ENCODE measurements at regions not wholly inside any gene's neighbourhood (a gene's known extent, or its start where the extent isn't known, plus 50 kb on each side); places are given as distances from the start of the nearest gene placed in this dataset. TPM values are rescaled to one million over a fixed set of nuclear protein-coding genes. Genes with fewer than 3 reads are reported as not detected.

- Histone ChIP-seq H3K4me2 (ENCODE audit: low read depth, low read length, poor library complexity, severe bottlenecking) (no peak overlapping the region), H3K36me3 (ENCODE audit: insufficient read depth, low read length) (no peaks in the 10 kb centered on the region), H3K9ac (ENCODE audit: low read length) (no peak overlapping the region), H2AFZ (ENCODE audit: low read length) (no peak overlapping the region), H3K4me3 (ENCODE audit: low read length) (no peak overlapping the region), H3K9me3 (ENCODE audit: low read length) (no peaks in the 10 kb centered on the region), H3K79me2 (ENCODE audit: low read length) (no peaks in the 10 kb centered on the region), H3K27ac (ENCODE audit: low read length) (no peak overlapping the region), H3K4me1 (ENCODE audit: low read length) (no peaks in the 10 kb centered on the region), H3K9me2 (replicated peaks; ENCODE audit: insufficient read depth, low read length) (no peaks in the 10 kb centered on the region), H4K20me1 (ENCODE audit: insufficient read depth, low read depth, low read length) (no peaks in the 10 kb centered on the region), H3K27me3 (ENCODE audit: low read length) (no peaks in the 10 kb centered on the region)
- no peak for DNase-seq
These were observed 52.5 kb upstream of the PRMT6 start for GRCh38 chr1:107003972-107004371.

- Histone ChIP-seq H3K9me3 (ENCODE audit: low read length) (no peaks in the 10 kb centered on the region), H3K79me2 (ENCODE audit: low read length) (no peaks in the 10 kb centered on the region), H2AFZ (ENCODE audit: low read length) (no peak overlapping the region), H3K27me3 (ENCODE audit: low read length) (no peaks in the 10 kb centered on the region), H4K20me1 (ENCODE audit: insufficient read depth, low read depth, low read length) (no peaks in the 10 kb centered on the region), H3K4me2 (ENCODE audit: low read depth, low read length, poor library complexity, severe bottlenecking) (no peak overlapping the region), H3K9me2 (replicated peaks; ENCODE audit: insufficient read depth, low read length) (no peaks in the 10 kb centered on the region), H3K4me3 (ENCODE audit: low read length) (no peak overlapping the region), H3K27ac (ENCODE audit: low read length) (no peak overlapping the region), H3K36me3 (ENCODE audit: insufficient read depth, low read length) (no peaks in the 10 kb centered on the region), H3K4me1 (ENCODE audit: low read length) (no peaks in the 10 kb centered on the region), H3K9ac (ENCODE audit: low read length) (no peak overlapping the region)
- no peak for DNase-seq
These were observed 52.1 kb upstream of the PRMT6 start for GRCh38 chr1:107004421-107004820.

Small RNA genes lying in the stretch of these regions (small RNA-seq; reads per million reads assigned to genes)
- not detected for gene AL596327.1
- gene SEPT2P1: 0.20 reads per million

Measured in Karpas-422 (cell line).